Testis (tissue), 2 donors: ENCODE measurements at regions not wholly inside any gene's neighbourhood (a gene's known extent, or its start where the extent isn't known, plus 50 kb on each side); places are given as distances from the start of the nearest gene placed in this dataset.

ENCODE experiments used
- CTCF ChIP-seq, 3 experiments: fragments of 450-650 bp in 2 of 3; fragments of 200-600 bp in 1 of 3; sonication (generic) in 1 of 3; IDR thresholded peaks; one replicate each; pipeline ENCODE4 v1.5.1; 2016 to 2019; ENCODE audit warnings: antibody characterized with exemption in 3 of 3, mild to moderate bottlenecking in 2 of 3, moderate library complexity in 1 of 3
- POLR2A ChIP-seq: fragments of 450-650 bp; IDR thresholded peaks from one replicate; pipeline ENCODE4 v1.6.1; 2017; ENCODE audit warnings: antibody characterized with exemption, mild to moderate bottlenecking, moderate library complexity

- TF ChIP-seq CTCF (IDR thresholded peaks at IDR 0.05): no peak
- no peak for TF ChIP-seq POLR2A
These were observed 103.7 kb upstream of the PDC start for GRCh38 chr1:186564582-186564981.
